HEK293T (cell line): ENCODE measurements at regions not wholly inside any gene's neighbourhood (a gene's known extent, or its start where the extent isn't known, plus 50 kb on each side); places are given as distances from the start of the nearest gene placed in this dataset.

Experiments used
- BHLHE40 ChIP-seq: fragments of 450-650 bp; IDR thresholded peaks from 2 replicates; pipeline ENCODE4 v1.6.1; 2016; ENCODE audit warnings: mild to moderate bottlenecking, moderate library complexity, borderline replicate concordance
- FOXK2 ChIP-seq: fragments of 450-650 bp; IDR thresholded peaks from 2 replicates; pipeline ENCODE4 v1.6.1; 2016; ENCODE audit warnings: mild to moderate bottlenecking
- FOXM1 ChIP-seq: fragments of 450-650 bp; IDR thresholded peaks from 2 replicates; pipeline ENCODE4 v1.6.1; 2017; ENCODE audit warnings: mild to moderate bottlenecking, borderline replicate concordance
- HDGF ChIP-seq: fragments of 450-650 bp; IDR thresholded peaks from 2 replicates; pipeline ENCODE4 v1.6.1; 2017; ENCODE audit warnings: antibody characterized with exemption, borderline replicate concordance
- NFRKB ChIP-seq: fragments of 450-650 bp; IDR thresholded peaks from 2 replicates; pipeline ENCODE4 v1.6.1; 2016; ENCODE audit warnings: mild to moderate bottlenecking, moderate library complexity
- SP1 ChIP-seq: fragments of 450-650 bp; IDR thresholded peaks from 2 replicates; pipeline ENCODE4 v1.6.1; 2017
- SUZ12 ChIP-seq: fragments of 450-650 bp; IDR thresholded peaks from 2 replicates; pipeline ENCODE4 v1.6.1; 2016; ENCODE audit warnings: mild to moderate bottlenecking
- TARDBP ChIP-seq: fragments of 450-650 bp; IDR thresholded peaks from 2 replicates; pipeline ENCODE4 v1.6.1; 2016

- no peak for TF ChIP-seq BHLHE40
- TF ChIP-seq SUZ12: no peak
- TF ChIP-seq FOXM1: no peak
- no peak for TF ChIP-seq HDGF
- no peak for TF ChIP-seq SP1
- TF ChIP-seq FOXK2: no peak
- TF ChIP-seq NFRKB: no peak
- TF ChIP-seq TARDBP: no peak
Measured at GRCh38 chr16:52056259-52056658, 490.7 kb downstream of the TOX3 start.
